GM12865 (cell line): ENCODE measurements at regions not wholly inside any gene's neighbourhood (a gene's known extent, or its start where the extent isn't known, plus 50 kb on each side); places are given as distances from the start of the nearest gene placed in this dataset.
"Not testable (repeated sequence)": the region's sequence is repeated elsewhere in the genome, so short reads cannot be mapped to it uniquely, and the experiment has no call there.

Experiments
- DNase-seq: peaks from one replicate; pipeline ENCODE4 v3.0.0; 2010; ENCODE audit warnings: low read depth
- H3K4me3 ChIP-seq: 2 replicates; pipeline ENCODE4 v1.5.1; 2011; ENCODE audit warnings: mild to moderate bottlenecking, low read depth, low read length, control low read depth
- TF ChIP-seq, protein P1 (sequence below): IDR thresholded peaks from 2 replicates; pipeline ENCODE4 v1.5.1; 2011; ENCODE audit warnings: low read length, control low read depth, low read depth, inconsistent platforms; ENCODE audit not compliant: insufficient read depth; ENCODE audit errors: missing control alignments

DNA sequence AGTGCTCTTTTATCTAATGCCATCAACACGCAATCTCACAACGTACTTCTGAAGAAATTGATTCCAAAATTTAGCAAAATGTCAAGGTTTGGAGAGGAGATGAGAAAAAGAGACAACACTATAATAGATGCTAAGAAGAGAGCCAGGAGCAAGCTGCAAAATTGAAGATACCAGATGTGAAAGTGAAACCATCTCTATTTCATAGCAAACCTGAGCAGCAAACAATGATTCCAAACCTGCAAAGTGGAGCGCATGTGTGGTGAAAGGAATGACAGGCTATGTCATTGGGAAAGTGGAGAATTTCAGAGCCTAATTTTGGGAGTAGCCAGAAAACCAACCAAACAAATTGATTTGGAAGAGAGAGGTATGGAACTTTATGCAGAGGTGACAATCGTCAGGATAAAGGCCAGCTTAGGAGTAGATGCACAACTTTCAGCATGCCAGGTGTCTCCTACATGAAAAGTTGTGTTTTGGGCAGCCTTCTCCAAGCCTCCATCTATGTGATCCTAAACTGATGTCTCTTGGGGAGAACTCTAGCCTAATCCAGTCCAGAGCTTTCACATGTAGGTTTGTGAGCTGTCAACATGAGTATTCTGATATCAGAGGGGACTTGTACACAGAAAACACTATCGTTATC is 158.4 kb upstream of the FNDC3A start:
- TF ChIP-seq, protein P1, sequence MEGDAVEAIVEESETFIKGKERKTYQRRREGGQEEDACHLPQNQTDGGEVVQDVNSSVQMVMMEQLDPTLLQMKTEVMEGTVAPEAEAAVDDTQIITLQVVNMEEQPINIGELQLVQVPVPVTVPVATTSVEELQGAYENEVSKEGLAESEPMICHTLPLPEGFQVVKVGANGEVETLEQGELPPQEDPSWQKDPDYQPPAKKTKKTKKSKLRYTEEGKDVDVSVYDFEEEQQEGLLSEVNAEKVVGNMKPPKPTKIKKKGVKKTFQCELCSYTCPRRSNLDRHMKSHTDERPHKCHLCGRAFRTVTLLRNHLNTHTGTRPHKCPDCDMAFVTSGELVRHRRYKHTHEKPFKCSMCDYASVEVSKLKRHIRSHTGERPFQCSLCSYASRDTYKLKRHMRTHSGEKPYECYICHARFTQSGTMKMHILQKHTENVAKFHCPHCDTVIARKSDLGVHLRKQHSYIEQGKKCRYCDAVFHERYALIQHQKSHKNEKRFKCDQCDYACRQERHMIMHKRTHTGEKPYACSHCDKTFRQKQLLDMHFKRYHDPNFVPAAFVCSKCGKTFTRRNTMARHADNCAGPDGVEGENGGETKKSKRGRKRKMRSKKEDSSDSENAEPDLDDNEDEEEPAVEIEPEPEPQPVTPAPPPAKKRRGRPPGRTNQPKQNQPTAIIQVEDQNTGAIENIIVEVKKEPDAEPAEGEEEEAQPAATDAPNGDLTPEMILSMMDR = no peak
- H3K4me3 ChIP-seq = no peak overlapping the region
- no peak for DNase-seq

DNA sequence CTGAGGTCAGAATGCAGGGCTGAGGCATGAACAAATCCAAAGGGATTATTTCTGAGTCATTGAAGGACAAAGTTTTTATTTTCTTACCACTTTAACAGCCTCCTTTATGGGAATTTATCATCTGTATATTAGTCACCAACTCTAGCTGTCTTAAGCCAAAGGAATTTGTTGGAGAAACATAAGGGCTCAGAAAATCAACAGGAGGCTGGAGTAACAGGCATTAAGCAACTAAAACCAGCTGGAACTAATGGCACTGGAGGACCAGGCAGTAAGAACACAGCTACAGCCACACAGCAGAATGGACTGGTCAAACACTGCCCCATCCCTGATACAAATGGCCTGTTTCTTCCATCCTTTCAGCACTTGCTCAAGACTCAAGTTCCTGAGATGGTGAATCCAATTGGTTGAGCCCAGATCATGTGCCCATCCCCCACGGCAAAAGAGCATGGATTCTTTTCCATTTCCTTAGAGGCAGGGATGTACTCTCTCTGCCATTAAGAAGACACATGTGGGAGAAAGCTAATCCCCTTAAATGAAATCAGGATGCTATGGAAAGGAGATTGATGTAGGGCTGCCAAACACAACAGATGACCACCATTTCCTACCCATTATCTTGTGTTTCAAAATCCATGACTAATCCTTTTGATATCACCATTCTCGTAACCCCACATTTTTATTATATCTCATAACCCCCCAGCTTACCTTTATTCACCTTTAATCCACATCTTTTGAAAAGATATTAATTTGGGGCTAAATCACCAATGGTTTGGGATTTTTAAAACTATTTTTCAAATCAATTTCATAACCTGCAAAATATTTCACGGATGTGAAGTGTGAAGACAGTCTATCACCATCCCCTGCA is 157.0 kb upstream of the FNDC3A start:
- no peak for DNase-seq
- no peak overlapping the region for H3K4me3 ChIP-seq

DNA sequence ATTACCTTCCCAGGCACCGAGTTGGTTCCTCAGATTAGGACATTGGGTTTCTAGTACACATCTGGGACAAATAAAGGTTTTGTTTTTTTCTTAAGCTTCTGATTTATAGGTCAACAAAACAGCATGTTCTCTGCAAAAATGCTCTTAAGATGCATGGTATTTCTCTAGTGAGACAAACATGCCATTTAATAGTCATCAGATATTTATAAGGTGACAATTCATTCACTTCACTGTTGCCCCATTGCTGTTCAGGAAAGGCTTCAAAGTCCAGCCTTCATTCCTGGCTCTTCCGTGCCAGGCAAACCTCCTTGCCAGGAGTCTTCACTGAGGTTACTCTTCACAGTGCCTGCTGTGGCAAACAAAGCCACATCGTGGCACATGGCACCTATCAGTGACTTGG is 156.3 kb upstream of the FNDC3A start:
- no peak for DNase-seq

More for the DNA sequence above, 157.0 kb upstream of the FNDC3A start:
- TF ChIP-seq, protein P1 = no peak

DNA sequence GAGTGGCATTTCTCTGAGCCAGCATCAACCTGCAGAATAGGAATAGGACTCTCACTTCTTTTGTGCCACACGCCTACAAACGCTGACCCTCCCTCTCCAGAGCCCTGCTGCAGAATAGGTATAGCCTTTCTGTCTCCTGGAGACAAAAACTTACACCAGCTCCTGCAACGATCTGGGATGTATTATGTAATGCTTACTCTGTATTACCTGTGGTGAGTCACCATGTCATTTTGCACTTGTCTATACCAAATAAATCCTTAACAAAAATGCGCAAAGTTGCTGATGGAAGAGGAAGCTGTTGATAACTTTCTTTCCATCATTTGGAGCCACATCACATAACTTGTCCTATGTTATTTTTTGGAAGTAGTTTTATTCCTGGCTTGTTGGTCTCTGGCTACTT is 155.8 kb upstream of the FNDC3A start:
- TF ChIP-seq, protein P1 = no peak
- DNase-seq = no peak
- no peak overlapping the region for H3K4me3 ChIP-seq

More for the DNA sequence above, 156.3 kb upstream of the FNDC3A start:
- TF ChIP-seq, protein P1 = no peak
- no peak overlapping the region for H3K4me3 ChIP-seq

DNA sequence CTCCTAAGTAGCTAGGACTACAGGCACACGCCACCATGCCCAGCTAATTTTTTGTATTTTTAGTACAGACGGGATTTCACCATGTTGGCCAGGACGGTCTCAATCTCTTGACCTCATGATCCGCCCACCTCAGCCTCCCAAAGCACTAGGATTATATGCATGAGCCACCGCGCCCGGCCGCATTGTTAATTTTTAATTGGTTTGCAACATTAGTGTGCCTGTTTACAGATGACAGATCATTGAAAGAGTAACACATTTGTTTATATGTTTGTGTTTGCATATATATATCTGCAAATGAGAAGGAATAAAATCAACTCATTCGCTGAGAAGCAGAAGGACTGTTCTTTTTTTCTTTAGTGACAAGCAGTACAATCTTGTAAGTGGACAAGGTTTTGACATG is 152.2 kb upstream of the FNDC3A start:
- DNase-seq, H3K4me3 ChIP-seq: not testable (repeated sequence)

DNA sequence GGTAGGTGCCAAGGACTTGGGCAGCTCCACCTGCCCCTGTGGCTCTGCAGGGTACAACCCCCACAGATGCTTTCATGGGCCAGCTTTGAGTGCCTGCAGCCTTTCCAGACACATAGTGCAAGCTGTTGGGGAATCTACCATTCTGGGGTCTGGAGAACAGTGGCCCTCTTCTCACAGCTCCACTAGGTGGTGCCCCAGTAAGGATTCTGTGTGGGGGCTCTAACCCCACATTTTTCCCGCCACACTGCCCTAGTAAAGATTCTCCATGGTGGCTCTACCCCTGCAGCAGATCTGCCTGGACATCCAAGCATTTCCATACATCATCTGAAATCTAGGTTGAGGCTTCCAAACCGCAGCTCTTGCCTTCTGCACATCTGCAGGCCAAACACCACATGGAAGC is 149.7 kb upstream of the FNDC3A start:
- no peak overlapping the region for H3K4me3 ChIP-seq
- TF ChIP-seq, protein P1 = no peak
- no peak for DNase-seq

DNA sequence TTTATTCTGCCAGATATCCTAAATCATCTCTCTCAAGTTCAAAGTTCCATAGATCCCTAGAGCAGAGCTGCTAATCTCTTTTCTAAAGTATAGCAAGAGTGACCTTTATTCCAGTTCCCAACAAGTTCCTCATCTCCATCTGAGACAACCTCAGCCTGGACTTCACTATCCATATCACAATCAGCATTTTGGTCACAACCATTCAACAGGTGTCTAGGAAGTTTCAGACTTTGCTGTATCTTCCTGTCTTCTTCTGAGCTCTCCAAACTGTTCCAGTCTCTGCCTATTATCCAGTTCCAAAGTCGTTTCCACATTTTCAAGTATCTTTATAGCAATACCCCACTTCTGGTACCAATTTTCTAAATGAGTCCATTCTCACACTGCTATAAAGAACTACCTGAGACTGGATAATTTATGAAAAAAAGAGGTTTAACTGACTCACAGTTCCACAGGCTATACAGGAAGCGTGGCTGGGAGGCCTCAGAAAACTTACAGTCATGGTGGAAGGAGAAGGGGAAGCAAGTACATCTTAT is 148.7 kb upstream of the FNDC3A start:
- H3K4me3 ChIP-seq, DNase-seq: not testable (repeated sequence)
